BE2C (cell line): ENCODE measurements at regions not wholly inside any gene's neighbourhood (a gene's known extent, or its start where the extent isn't known, plus 50 kb on each side); places are given as distances from the start of the nearest gene placed in this dataset.

Experiments
- DNase-seq: peaks from one replicate; pipeline ENCODE4 v3.0.0-alpha.2; 2020
- H3K27me3 ChIP-seq: fragments of 250-450 bp; sonication (Bioruptor Pico); 2 replicates; pipeline ENCODE4 v1.5.1; 2020; ENCODE audit warnings: mild to moderate bottlenecking
- H3K36me3 ChIP-seq: fragments of 250-450 bp; sonication (Bioruptor Pico); 2 replicates; pipeline ENCODE4 v1.5.1; 2020; ENCODE audit warnings: mild to moderate bottlenecking
- H3K4me1 ChIP-seq: fragments of 250-450 bp; sonication (Bioruptor Pico); 2 replicates; pipeline ENCODE4 v1.5.1; 2020
- H3K4me3 ChIP-seq: 2 replicates; pipeline ENCODE4 v1.5.1; 2011; ENCODE audit warnings: low read depth, low read length
- H3K9me3 ChIP-seq: fragments of 250-450 bp; sonication (Bioruptor Pico); 2 replicates; pipeline ENCODE4 v1.5.1; 2020
- TF ChIP-seq, protein P1 (sequence below): IDR thresholded peaks from 2 replicates; pipeline ENCODE4 v1.5.1; 2012; ENCODE audit warnings: mild to moderate bottlenecking, low read depth, low read length

DNA sequence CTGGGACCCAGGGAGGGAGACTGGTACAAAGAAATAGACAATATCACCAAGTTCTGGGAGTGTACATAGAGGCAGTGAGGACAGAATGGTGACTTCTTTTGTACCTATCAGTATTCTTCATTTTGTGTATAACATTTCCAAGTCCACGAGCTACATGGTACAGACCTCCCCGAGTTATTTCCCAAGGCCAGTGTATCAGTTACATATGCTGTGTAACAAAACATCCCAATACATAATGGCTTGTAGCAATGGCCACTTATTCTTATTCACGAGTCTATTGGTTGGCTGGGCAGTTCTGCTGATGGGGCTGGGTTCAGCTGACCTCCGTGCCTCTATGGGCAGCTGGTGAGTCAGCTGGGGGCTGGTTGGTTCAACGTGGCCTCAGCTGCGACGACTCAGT lies 98.7 kb upstream of the RFLNA start:
- Histone ChIP-seq H3K4me3 (no peak overlapping the region), H3K36me3 (no peaks in the 10 kb centered on the region), H3K9me3 (no peaks in the 10 kb centered on the region; the same call in 1 of the 2 replicates), H3K27me3 (no peaks in the 10 kb centered on the region), H3K4me1 (peaks cover 10% of the 10 kb centered on the region)
- DNase-seq = no peak
- TF ChIP-seq, protein P1, sequence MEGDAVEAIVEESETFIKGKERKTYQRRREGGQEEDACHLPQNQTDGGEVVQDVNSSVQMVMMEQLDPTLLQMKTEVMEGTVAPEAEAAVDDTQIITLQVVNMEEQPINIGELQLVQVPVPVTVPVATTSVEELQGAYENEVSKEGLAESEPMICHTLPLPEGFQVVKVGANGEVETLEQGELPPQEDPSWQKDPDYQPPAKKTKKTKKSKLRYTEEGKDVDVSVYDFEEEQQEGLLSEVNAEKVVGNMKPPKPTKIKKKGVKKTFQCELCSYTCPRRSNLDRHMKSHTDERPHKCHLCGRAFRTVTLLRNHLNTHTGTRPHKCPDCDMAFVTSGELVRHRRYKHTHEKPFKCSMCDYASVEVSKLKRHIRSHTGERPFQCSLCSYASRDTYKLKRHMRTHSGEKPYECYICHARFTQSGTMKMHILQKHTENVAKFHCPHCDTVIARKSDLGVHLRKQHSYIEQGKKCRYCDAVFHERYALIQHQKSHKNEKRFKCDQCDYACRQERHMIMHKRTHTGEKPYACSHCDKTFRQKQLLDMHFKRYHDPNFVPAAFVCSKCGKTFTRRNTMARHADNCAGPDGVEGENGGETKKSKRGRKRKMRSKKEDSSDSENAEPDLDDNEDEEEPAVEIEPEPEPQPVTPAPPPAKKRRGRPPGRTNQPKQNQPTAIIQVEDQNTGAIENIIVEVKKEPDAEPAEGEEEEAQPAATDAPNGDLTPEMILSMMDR = no peak

DNA sequence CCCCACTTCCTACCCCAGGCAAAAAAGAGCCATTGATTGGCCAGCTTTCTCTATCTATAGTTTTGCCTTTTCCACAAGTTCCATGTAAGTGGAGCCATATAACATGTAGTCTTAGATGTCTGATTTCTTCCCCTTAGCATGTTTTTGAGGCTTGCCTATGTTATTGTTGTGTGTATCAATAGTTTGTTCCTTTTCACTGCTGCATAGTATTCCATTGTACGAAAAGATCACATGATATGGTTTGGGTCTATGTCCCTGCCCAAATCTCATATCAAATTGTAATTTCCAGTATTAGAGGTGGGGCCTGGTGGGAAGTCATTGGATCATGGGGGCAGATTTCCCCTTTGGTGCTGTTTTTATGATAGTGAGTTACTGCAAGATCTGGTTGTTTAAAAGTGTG lies 93.6 kb upstream of the RFLNA start:
- H3K4me3 ChIP-seq = no peak overlapping the region
- TF ChIP-seq, protein P1 = no peak
- no peaks in the 10 kb centered on the region for H3K4me1 ChIP-seq
- no peaks in the 10 kb centered on the region for H3K36me3 ChIP-seq
- H3K9me3 ChIP-seq = no peaks in the 10 kb centered on the region
- no peaks in the 10 kb centered on the region for H3K27me3 ChIP-seq
- DNase-seq = no peak

DNA sequence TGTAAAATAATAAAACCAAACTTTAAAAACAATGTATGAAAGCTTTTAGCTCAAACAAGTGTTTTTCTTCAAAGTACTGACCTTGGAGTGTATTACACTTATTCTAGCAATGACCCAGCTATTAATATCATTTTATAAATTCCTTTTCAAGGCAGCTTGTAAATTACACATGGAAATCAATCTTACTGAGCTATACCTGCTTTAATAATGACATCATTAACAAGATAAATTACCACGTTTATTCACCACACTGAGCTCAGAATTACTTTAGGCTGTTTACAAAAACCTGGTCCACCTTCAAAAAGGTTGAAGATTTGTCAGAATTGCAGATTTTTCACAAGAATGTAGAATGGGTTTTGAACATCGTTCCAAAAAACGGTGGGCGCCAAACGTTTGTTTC lies 91.7 kb upstream of the RFLNA start:
- Histone ChIP-seq H3K27me3 (0 out of 2 replicates have a peak, but pooled peaks cover 5% of the 10 kb centered on the region), H3K9me3 (peaks cover 2% of the 10 kb centered on the region; the same call in 1 of the 2 replicates), H3K4me1 (no peaks in the 10 kb centered on the region), H3K36me3 (no peaks in the 10 kb centered on the region), H3K4me3 (no peak overlapping the region)
- TF ChIP-seq, protein P1 = no peak
- DNase-seq = no peak

DNA sequence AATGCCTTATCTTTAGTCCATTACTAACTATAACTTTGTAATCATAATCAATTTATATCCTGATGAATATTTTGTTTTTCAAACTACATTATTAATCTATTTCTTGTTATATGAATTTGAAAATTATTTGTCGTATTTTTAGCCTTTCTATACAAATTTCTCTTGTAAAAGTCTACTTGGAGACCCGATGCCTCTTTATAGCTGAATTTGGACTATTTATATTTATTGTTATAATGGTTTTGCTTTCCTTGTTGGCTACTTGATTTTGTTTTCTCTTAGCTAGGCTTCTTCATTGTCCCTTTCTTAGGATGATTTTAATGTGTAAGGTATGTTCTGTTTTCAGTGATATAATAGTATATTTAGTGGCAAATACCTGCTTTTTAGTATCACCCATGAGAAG lies 89.5 kb upstream of the RFLNA start:
- no peak for DNase-seq
- H3K27me3 ChIP-seq = 0 out of 2 replicates have a peak, but pooled peaks cover 5% of the 10 kb centered on the region
- peaks cover 2% of the 10 kb centered on the region; the same call in 1 of the 2 replicates for H3K9me3 ChIP-seq
- H3K4me1 ChIP-seq = no peaks in the 10 kb centered on the region
- H3K4me3 ChIP-seq = no peak overlapping the region
- TF ChIP-seq, protein P1 = no peak
- no peaks in the 10 kb centered on the region for H3K36me3 ChIP-seq

DNA sequence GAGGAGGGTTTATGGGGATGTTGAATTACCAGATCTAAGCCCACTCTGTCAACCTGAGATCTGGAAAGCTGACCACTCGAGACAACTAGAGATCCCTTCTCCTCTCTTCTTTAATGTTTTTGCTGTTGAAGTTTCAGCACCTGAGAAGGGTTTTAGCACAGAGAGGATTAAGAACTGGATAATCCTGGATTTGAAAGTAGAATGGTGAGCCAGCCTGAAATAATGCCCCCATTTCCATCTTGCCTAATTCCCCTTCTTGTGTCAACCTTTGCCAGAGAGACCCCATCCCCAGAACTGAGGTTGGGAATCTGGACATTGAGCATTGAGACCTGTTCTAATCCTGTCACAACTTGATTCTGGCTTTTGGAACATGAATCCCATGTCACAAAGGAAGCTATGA lies 87.8 kb upstream of the RFLNA start:
- Histone ChIP-seq H3K9me3 (peaks cover 2% of the 10 kb centered on the region; the same call in 1 of the 2 replicates), H3K27me3 (0 out of 2 replicates have a peak, but pooled peaks cover 5% of the 10 kb centered on the region), H3K4me3 (no peak overlapping the region), H3K4me1 (no peaks in the 10 kb centered on the region), H3K36me3 (no peaks in the 10 kb centered on the region)
- no peak for DNase-seq
- TF ChIP-seq, protein P1 = no peak

DNA sequence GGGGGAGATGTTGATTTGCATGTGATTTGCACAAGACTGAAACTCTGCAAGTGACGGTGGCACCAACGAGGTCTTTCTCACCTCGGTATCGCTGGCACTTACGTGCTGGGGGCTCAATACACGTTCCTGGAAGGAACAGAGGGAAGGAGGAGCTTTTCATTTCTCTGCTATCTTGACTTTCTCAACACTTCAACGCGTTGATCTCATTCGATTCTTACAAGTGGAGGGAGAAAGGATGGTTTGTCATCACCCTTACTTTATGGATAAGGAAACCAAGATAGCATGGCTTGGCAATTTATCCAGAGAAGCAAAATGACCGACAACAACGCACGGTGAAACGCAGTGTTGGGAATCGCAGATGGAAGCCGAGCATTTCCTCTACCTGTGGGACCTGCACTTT lies 87.3 kb upstream of the RFLNA start:
- no peak for DNase-seq
- Histone ChIP-seq H3K36me3 (no peaks in the 10 kb centered on the region), H3K4me1 (no peaks in the 10 kb centered on the region), H3K9me3 (peaks cover 2% of the 10 kb centered on the region; the same call in 1 of the 2 replicates), H3K4me3 (no peak overlapping the region), H3K27me3 (0 out of 2 replicates have a peak, but pooled peaks cover 5% of the 10 kb centered on the region)
- TF ChIP-seq, protein P1 = no peak
